Fibroblast of peridontal ligament (primary cell): ENCODE measurements at regions not wholly inside any gene's neighbourhood (a gene's known extent, or its start where the extent isn't known, plus 50 kb on each side); places are given as distances from the start of the nearest gene placed in this dataset.

Experiments used
- DNase-seq: peaks from one replicate; pipeline ENCODE4 v3.0.0-alpha.2; 2010; ENCODE audit errors: extremely low read depth

DNA sequence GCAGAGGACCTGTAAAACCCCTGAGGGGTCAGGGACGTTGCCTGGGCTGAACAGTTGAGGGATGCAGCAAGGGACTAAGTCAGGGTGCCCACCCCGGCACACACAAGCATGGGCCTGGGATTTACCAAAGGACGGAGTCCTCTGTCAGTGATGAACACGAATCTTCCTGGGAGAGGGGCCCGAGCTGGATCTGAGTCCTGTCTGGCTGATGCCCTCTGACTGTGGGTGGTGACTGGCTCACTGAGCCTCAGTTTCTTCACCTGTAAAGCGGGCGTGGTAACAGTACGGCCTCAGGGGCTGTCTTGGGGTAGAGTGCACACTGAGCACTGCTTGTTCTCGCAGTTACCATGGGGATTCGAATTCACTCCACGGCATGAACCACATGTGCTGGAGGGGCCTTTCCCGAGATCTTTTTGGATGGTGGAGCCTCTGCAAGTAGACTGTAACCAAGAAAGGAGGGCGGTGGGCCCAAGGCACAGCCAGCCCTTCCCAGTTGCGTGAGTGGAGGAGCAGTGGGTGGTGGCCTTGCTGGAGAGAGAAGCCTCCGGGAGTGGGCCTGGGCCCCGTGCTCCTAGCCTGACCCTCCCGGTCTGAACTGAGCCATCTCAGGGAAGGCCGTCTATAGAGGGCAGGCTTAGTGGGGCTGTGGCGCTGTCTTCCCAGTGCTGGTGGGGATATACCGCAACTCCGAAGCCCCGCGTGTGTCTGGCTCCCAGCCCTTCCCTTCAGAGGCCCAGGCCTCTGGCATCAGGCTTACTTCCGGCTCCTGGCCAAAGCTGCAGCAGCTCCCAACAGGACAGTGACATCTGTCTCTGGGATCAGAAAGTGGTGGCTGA lies 130.8 kb upstream of the HS6ST1 start:
- no peak for DNase-seq

DNA sequence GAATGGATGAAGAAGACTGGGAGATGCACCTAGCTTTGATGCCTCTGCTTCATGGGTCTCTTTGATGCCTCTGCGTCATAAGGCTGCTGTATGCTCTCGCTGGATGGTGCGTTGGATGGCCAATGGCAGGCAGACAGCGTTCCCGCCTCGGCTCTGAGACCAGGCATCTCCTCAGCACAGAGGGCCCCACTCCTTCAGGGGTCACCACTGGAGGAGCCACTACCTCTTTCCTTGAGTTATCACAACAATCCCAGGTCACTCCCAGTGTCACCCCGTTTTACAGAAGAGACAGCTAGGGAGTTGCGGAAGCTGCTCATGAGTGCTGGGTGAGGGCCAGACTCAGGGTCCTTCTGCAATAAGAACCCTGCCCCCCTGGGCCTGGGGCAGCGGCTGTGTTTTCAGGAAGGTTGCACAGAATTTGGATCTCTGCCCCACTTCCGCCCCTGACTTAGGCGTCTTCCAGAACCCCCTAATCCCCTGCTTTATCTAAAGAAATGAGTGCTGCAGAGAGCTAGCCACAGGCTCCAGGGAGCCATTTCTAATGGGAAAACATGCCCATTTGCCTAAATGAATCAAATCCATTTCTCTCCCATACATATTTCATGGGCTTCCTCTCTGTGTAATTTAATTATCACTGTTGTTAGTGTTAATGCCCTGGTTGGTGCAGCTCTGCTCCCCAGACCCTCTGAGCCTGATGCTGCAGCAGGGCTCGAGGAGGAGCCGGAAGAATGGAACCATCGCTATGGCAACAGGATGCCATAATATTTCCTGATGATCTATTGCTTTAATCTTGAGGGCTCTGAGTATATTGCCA lies 131.8 kb upstream of the HS6ST1 start:
- DNase-seq = no peak

DNA sequence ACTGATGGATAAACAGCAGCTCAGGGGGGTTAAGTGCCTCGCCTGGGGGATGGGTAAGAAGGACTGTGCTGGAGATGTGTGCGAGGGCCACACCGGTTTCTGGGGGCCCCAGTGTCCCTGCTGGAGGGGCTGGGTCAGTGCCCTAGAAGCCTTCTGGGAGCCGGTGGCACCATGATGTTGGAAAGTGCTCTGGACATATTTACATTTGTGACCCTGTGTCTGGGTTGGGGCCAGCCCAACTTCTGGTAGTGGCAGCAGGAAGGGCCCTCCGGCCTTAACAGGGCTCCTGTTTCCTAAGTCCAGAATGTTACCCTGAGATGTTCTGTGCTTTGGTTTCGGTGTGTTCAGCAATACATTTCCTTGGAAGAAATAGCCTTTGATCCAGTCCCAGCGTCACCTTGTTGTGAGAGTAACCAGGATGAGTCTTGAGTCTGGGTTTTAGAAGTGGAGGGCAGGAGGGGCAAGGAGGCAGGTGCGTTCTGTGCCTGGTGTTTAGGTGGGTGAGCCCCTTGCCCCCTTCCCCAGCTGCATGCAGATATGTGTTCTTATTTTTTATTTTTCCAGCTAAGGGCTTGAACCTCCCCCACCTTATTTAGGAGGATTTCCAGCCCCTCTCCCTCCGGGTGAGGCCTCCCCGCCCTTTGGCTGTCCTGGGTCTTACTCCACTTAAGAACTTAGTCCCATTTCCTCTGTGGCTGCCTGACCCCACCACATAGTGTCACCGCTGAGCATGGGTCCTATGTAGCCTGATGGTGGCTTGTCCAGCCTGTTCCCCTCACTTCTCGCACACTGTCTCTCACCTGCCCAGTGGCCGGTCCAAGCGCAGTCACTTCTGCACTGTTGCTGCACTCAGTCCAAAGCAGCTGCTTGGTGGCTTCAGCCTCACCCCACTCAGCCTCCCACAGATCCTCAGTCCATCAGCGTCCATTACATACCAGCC lies 132.7 kb upstream of the HS6ST1 start:
- DNase-seq = no peak

DNA sequence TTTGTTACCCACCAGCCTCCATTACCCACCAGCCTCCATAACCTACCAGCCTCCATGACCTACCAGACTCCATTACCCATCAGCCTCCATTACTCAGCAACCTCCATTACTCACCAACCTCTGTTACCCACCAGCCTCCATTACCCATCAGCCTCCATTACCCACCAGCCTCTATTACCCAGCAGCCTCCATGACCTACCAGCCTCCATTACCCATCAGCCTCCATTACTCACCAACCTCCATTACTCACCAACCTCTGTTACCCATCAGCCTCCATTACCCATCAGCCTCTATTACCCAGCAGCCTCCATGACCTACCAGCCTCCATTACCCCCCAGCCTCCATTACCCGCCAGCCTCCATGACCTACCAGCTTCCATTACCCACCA lies 133.3 kb upstream of the HS6ST1 start:
- no peak for DNase-seq

DNA sequence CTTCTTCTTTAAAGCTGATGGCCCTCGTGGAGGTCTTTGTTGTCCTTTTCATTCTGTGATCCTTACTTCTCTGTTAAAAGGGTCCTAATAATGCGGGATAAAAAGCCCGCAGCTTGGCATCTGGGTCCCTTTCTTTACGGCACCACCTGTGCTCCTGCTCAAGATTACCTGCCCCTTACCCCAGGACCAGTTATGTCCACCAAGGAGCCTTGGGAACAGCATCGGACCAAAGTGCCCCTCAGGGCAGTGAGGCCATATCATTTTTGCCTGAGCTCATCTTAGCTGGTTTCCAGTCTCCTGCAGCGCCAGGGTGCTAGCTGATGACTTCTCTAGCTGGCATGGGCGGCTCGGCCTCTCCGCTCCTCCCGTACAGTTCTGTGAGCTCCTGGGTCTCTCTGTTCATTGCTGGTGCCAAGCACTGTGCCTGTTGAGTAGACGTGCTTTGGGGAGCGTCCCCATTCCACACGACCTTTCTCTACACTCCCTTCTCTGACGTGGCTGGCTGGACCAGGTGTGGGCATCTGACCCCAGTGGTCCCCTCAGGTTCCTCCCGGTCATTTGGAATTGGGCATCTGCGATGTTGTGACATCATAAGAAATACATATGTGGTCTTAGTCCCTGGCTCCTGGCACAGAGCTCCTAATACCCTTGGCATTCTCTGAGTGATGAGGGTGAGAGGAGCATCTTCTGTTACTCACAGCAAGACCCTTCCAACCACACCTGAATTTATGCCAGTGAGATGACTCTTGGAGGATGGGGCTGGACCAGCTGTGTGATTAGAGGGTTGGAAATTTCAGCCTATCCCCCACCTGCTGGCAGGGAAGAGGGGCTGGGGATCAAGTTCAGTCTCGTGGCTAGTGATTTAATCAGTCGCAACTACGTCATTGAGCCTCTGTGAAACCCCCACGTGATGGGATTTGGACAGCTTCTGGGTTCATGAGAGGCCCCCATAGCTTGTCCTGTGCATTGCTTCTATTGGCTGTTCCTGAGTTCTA lies 134.2 kb upstream of the HS6ST1 start:
- DNase-seq = no peak

DNA sequence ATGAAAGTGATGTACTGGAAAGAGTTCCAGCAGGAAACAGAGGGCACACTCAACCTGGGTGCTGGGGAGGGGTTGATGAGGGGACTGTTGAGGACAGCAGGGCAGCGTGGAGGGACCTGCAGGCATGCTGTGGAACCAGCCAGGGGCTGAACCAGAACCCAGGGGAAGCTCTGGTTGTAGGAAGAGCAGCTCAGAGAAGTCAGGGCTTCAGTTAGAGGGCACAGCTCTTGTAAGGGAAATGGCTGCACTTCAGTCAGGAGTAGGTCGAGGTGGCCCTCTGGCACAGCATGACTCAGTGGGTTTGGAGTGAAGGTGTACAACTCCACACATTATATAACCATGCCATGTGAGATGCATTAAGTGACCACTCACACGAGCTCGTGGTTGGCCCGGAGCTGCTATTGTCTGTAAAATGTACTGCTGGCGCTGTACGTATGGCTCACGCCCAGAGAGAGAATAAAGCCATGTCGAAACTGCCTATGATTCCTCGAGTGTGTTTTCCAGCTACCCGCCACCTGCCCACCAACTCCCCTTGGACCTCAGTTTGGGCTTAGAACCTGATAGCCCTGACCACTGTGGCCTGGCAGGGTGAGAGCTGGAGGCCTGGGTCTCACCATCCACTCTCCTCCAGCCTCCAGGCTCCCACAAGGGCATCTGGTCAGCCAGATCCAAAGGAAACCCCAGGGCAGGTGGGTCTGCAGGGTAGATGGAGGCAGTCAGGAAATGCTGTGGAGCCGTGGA lies 136.5 kb upstream of the HS6ST1 start:
- no peak for DNase-seq

DNA sequence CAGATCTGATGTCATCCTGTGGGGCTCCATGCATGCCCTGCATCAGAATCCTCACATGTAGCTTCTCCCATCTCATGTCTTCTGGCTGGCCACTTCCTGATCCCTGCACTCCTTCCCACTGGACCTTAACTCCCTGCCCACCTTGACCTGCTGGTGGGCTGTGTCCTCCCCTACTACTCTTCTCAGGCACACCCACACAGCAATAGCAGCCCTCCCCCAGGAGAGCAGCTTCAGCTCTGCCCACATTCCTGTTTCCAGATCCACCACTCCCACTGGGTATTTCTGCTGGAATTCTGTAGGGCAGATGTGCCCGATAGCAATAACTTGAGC lies 137.0 kb upstream of the HS6ST1 start:
- no peak for DNase-seq

DNA sequence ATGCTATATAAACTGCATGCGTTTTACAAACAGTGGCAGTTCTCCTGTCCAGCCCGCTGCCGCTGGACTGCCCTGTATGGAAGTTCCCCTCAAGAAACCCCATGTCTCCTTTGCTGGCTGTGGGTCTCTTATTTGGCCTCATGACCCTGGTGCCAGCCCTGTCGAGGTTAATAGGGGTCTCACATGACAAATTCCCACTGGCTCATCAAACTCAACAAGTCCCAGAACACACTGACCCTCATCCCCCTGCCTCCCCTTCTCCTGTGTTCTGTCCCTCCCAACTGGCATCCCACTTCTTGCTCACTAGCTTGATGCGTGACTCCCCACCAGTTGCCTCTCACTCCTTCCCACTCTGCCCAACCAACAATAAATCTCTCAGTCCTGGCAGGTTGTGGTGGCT lies 137.6 kb upstream of the HS6ST1 start:
- DNase-seq = no peak

DNA sequence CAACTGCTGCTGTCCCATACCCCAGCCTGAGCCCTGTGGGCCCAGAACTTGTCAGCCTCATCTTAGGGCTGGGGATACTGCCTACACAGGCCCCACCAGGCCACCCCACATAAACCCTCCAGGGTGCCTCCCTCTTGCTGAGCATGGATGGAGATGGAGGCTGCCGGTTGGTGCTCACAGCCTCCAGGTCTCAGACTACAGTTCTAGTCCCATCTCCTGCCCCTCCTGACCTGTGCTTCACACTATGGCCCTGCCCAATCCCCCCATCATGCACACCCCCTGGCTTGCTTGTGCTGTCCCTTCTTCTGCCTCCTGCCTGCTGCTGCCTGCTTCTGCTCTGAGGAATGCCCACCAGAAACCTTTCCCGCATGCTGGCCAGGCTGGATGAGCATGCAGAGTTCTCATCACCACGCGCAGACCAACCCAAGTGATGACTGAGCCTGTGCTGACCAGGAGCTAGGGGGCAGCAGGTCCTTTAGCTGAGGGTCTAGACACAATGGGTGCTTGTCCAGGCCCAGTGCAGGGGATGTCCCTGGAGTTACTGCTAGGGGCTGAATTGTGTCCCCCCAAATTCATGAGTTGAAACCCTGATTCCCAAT lies 138.4 kb upstream of the HS6ST1 start:
- DNase-seq = no peak

DNA sequence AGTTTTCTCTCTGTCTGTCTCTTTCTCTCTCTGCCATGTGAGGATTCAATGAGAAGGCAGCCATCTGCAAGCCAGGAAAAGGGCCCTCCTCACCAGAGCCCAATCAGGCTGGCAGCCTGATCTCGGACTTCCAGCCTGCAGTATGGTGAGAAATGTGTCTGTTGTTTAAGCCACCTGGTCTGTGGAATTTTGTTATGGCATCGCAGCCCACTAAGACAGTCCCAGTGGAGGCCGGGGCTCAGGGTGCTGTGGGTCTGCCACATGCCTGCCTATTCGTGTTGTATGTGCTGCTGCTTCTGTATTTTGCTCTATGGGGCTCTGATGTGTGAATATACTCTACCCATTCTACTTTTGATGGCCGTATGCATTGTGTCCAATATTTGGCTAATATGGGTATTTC lies 139.0 kb upstream of the HS6ST1 start:
- DNase-seq = no peak

DNA sequence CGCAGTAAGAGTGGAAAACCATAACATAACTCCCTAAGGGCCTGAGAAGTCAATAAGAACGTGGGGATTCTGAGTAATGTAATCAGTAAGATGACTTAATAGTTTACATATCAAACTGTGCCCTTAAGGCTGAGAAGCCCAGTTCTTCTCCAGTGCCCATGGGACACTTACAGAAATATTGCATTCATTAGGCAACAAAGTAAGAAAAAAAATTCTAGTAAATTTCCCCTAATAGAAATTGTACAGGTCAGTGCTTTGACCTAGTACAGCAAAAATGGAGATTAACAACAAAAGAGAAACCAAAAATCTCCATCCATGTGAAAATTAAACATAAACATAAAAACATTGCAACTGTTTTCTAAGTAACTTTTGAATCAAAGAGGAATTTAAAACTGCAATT lies 139.8 kb upstream of the HS6ST1 start:
- peak; percentile 48 for DNase-seq

DNA sequence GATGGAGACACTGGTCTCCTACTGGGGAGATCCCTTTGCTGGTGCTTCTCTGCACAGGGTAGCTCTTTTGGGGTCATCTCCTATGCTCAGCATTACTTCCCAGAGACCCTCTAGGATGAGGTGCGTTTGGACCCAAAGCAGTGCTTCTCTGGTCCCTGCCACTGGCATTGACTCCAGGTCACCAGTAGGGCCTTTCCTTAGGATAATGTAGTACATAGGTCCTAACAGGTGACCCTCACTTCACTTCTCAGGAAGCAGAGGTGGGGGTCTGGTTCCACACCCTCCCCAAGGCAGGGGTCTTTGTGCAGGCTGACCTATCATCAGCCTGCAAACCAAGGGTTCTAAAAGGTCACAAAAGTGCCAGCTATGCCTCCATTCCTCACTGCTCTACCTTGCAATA lies 145.8 kb upstream of the HS6ST1 start:
- DNase-seq = no peak

DNA sequence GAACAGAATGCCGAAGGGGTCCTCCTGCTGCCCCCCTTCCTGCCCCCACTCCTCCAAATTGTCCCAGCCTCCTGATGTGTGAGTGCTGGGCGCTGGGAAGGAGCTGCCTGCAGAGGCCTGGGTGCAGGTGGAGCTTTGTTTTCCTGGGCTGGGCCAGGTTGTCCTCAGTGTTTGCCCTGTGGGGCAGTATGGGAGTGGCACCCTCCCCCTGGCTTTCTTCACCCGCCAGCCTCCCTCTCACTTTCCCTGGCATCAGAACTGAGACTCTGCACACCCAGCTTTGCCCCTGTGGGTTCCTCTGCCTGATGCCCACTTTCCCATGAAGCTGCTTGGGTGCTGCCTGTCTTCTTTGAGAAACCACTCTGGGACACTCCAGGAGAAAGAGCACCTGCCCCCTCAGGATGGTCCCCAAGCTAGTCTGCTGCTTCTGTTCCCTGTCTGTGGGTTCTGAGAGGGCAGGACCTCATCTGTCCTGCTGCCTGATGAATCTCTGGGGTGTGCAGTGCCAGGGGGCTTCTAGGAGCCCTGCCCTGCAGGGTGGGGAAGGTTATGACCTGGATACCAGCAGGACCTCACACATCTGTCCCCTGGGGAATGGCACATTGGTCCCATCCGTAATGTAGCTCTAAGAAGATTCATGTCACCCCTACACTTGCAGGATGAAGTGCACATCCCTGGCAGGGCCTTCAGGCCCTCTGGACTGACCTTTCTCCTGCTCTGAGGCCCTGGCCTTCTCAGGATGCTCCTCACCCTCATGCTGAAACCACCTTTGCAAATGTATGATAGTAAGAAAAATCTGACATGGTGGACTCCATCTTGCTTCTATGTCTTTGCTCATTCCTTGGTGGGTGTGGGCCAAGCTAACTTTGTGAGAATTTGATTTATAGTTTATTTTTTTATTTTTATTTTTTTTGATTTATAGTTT lies 146.8 kb upstream of the HS6ST1 start:
- DNase-seq = no peak

DNA sequence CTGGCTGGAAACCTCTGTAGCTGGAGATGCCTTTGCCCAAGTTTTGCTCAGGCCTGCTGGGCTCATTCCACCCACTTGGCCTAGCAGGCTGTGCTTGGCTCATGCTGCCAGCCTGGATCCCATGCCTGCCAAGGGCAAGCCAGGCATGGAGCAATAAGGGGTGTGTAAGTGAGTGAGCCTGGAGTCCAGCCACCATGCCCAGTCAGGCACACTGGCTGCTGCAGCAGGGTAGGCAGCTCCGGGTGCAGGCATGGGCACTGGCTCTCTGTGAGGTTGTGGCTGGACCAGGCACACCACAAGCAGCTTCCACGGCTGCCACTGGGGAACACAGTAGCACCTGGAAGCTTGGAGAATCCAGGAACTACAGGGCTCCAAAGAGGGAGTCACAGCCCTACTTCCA lies 147.7 kb upstream of the HS6ST1 start:
- no peak for DNase-seq

DNA sequence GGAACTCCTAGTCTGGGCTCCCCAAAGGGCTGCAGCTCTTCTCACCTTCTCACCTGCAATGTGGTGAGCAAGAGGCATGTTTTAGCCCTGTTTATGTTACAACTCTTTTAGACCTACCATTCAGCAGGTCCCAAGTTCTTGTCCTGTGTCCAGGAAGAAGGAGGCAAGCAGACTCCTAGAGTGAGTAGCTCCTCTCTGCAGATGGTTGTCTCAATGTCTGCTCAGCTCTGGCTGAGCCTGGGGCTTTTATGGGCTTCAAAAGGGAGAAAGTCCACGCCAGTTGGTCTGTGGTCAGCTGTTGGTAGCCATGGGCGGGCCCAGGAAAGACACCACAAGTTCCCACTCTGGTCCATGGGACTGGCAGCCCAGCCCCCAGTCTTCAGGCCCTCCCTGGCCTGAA lies 148.1 kb upstream of the HS6ST1 start:
- DNase-seq = no peak

DNA sequence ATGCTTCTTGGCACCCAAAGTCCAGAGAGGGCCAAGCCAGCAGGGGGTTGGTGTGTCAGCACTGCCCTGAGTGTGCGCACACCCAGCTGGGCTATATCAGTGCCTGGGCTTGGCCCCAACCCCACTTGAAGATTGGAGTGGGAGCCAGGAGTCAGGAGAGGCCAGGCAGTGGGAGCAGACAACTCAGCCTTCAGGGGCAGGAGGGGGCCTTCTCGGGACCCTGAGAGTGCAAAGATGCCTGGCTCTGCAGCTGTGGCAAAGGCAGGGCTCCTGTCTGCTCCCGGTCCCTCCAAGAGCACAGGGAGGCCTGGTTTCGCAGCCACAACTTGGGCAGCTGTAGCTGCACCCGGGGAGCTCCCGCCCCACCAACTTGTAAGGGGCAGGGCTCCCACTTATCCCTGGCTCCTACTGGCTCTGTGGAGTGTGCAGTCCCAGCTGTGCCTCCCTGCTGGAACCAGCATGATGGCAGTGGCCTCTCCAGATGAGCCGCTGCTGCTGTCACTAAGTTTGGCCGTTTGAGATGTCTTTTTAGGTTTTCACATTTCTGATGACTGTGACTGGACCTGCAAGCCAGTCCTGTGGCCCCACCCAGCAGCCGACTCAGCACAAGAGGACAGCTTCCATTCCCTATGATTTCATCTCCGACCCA lies 148.8 kb upstream of the HS6ST1 start:
- DNase-seq = no peak

DNA sequence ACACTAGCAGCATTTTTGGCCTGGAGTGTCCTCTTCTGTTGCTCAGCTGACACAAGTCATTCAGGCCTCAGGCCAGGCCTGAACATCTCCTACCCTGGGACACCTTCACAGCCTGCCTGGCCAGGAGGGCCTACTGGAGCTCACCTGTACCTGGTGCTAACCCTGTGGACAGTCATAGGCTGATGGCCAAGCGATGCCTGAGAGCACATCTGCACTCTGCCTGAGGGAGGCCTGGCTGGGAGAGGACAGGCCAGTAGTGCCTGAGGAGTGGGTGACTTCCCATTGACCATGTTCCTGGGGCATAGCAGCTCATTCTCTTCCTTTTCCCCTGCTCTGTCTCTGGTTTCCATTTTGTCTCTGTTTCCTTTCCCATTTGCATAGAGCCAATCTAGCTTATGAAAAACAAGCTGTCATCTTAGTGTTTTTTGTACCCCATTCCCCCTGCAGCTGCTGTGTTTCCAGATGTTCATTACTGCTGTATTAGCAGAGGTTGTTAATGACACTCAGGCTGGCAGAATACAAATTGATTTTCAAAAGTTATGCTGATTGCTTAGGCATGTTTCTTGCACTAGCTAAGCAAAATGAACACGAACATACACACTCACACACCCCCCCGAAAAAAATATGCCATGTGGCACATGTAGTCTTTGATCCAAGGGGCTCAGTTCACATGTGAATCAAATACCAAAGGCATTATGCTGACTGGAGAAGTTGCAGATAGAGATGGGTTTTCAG lies 149.7 kb upstream of the HS6ST1 start:
- DNase-seq = no peak

DNA sequence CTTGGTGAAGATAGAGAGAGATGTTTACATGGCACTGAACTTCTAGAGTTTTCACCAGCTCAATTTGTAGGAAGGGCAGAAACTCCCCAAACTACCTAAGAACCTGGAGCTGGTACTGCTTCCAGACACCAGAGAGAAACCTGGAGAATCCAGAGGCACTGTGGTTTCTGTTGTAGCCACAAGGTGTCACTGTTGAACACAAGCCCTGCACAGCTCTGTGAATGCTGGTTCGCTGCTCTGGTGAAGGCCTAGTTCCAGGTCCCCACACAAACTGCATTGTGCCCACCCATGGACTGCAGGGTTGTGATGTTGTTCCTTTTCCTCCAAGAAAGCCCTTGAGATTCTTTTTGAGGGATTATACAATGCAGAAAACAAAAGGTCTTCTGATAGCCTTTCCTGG lies 150.5 kb upstream of the HS6ST1 start:
- no peak for DNase-seq
